ENCODE measurements at regions not wholly inside any gene's neighbourhood (a gene's known extent, or its start where the extent isn't known, plus 50 kb on each side); places are given as distances from the start of the nearest gene placed in this dataset.

- peak; percentile 82; the same call in 1 of the 2 replicates for TF ChIP-seq ZFP91 (CRISPR knock-in tag; IDR thresholded peaks at IDR 0.05; ENCODE audit: borderline replicate concordance)
- no peak for TF ChIP-seq NFRKB (IDR thresholded peaks at IDR 0.05)
- no peak for TF ChIP-seq GTF3A (CRISPR knock-in tag; conservative IDR thresholded peaks at IDR 0.05)
- TF ChIP-seq, protein P1, sequence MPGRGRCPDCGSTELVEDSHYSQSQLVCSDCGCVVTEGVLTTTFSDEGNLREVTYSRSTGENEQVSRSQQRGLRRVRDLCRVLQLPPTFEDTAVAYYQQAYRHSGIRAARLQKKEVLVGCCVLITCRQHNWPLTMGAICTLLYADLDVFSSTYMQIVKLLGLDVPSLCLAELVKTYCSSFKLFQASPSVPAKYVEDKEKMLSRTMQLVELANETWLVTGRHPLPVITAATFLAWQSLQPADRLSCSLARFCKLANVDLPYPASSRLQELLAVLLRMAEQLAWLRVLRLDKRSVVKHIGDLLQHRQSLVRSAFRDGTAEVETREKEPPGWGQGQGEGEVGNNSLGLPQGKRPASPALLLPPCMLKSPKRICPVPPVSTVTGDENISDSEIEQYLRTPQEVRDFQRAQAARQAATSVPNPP (CRISPR knock-in tag; IDR thresholded peaks at IDR 0.05) = peak; percentile 41
- TF ChIP-seq SYNCRIP (IDR thresholded peaks at IDR 0.05; ENCODE audit: insufficient read depth, low read depth, low read length) = no peak
- no peak for TF ChIP-seq SMAD1 (CRISPR knock-in tag; IDR thresholded peaks at IDR 0.05; ENCODE audit: borderline replicate concordance, low read depth)
- TF ChIP-seq ELF1 (CRISPR knock-in tag; IDR thresholded peaks at IDR 0.05) = no peak; the same call in 1 of the 2 replicates
- TF ChIP-seq ZSCAN20 (CRISPR knock-in tag; IDR thresholded peaks at IDR 0.05; ENCODE audit: borderline replicate concordance) = no peak
- no peak; the same call in 1 of the 2 replicates for TF ChIP-seq ZNF160 (CRISPR knock-in tag; IDR thresholded peaks at IDR 0.05)
- peak; percentile 82; the same call in 1 of the 2 replicates for TF ChIP-seq ZNF878 (CRISPR knock-in tag; IDR thresholded peaks at IDR 0.05)
- TF ChIP-seq KLF6 (CRISPR knock-in tag; IDR thresholded peaks at IDR 0.05) = peak; percentile 81
- peak; percentile 35; the same call in 1 of the 2 replicates for TF ChIP-seq DMAP1 (CRISPR knock-in tag; IDR thresholded peaks at IDR 0.05)
- no peak for TF ChIP-seq ZNF713 (CRISPR knock-in tag; IDR thresholded peaks at IDR 0.05)
- peak; percentile 98 for TF ChIP-seq MAFK (conservative IDR thresholded peaks at IDR 0.05 in 1 of 2, IDR thresholded peaks at IDR 0.05 in 1 of 2; ENCODE audit: low read length in 2 of 2)
- TF ChIP-seq FIP1L1 (IDR thresholded peaks at IDR 0.05; ENCODE audit: borderline replicate concordance, insufficient read depth, low read depth, low read length) = 0 out of 2 replicates have a peak, but pooled peaks have one; percentile 65
- TF ChIP-seq BATF2 (CRISPR knock-in tag; IDR thresholded peaks at IDR 0.05) = peak; percentile 86; the same call in 1 of the 2 replicates
- TF ChIP-seq, protein P2, sequence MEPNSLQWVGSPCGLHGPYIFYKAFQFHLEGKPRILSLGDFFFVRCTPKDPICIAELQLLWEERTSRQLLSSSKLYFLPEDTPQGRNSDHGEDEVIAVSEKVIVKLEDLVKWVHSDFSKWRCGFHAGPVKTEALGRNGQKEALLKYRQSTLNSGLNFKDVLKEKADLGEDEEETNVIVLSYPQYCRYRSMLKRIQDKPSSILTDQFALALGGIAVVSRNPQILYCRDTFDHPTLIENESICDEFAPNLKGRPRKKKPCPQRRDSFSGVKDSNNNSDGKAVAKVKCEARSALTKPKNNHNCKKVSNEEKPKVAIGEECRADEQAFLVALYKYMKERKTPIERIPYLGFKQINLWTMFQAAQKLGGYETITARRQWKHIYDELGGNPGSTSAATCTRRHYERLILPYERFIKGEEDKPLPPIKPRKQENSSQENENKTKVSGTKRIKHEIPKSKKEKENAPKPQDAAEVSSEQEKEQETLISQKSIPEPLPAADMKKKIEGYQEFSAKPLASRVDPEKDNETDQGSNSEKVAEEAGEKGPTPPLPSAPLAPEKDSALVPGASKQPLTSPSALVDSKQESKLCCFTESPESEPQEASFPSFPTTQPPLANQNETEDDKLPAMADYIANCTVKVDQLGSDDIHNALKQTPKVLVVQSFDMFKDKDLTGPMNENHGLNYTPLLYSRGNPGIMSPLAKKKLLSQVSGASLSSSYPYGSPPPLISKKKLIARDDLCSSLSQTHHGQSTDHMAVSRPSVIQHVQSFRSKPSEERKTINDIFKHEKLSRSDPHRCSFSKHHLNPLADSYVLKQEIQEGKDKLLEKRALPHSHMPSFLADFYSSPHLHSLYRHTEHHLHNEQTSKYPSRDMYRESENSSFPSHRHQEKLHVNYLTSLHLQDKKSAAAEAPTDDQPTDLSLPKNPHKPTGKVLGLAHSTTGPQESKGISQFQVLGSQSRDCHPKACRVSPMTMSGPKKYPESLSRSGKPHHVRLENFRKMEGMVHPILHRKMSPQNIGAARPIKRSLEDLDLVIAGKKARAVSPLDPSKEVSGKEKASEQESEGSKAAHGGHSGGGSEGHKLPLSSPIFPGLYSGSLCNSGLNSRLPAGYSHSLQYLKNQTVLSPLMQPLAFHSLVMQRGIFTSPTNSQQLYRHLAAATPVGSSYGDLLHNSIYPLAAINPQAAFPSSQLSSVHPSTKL (CRISPR knock-in tag; IDR thresholded peaks at IDR 0.05) = peak; percentile 92
- TF ChIP-seq KDM3A (CRISPR knock-in tag; IDR thresholded peaks at IDR 0.05; ENCODE audit: low read depth) = no peak; the same call in 1 of the 2 replicates
- no peak for TF ChIP-seq ZNF570 (CRISPR knock-in tag; IDR thresholded peaks at IDR 0.05; ENCODE audit: borderline replicate concordance)
- no peak for TF ChIP-seq GPBP1L1 (CRISPR knock-in tag; IDR thresholded peaks at IDR 0.05)
Observed at GRCh38 chr1:234875953-234876855, 252.4 kb downstream of the TOMM20 start (continued).
